Islet precursor cell (in vitro differentiated cells): ENCODE measurements at regions not wholly inside any gene's neighbourhood (a gene's known extent, or its start where the extent isn't known, plus 50 kb on each side); places are given as distances from the start of the nearest gene placed in this dataset.
"Not testable (repeated sequence)": the region's sequence is repeated elsewhere in the genome, so short reads cannot be mapped to it uniquely, and the experiment has no call there.

Experiments used
- DNase-seq: peaks from one replicate; pipeline ENCODE4 v3.0.0-alpha.2; 2018

DNA sequence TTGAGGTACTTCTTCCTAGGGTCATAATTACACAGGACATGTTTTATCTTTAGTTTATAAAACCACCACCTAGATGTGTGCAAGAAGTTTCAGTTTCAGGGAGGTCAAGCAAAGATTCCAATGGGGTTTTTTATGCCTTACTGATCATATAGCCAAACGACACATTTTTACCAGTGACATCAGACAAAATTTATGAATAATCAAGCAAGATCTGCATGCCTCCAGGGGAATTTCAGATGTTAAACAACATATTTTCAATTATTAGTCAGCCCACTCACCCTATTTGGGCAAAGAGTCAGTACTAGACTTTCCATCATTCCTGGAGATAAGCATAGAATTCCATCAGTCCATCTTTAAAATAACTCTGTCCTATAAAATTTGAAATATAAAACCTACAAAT is 867.4 kb downstream of the KCNT2 start:
- no peak for DNase-seq

DNA sequence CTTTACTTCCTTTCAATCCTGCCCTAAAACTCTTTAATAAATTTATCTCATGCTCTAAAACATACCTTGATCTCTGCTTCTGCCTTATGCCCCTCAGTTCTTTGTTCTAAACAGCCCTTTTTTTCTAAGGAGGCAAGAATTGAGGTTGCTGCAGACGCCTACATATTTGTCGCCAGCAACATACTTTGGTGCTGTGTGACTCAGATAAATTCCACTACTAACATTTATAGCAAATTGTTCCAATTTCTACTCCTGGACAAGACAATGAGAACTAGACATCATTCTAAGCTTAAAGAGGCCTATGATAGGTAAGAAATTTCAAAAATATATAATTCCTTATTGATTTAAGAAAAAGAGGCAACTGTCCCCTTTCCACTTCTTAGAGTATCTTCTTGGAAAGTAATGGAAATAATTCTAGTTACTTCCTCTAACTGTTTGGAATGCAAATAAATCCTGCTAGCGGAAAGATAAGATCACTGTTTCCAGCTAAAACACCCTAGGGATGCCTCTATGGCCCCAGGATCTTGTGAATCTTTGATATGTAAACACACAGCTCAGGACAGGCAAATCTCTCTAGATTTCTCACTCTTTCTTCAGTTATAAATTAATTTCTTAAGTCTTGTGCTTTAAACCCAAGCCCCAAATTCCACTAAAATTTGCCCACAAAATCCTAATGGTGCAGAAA is 869.1 kb downstream of the KCNT2 start:
- no peak for DNase-seq

DNA sequence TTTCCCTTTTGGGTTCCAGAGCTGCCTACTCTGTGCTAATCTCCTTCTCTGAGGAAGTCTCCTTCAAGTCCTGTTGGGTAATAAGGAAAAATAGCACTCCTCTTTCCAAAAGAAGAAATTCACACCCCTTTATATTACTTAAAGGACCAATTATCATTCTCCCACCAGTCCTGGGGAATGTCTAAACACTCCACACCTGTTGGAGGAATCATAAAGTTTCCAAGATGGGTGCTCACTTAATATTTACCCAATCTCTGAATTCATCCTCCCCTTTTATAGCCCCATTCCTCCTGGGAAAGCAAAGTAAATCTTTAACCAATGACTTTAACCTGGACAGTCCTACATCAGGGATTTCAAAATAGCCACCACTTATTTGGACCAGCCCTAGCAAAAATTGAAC is 873.1 kb downstream of the KCNT2 start:
- DNase-seq, result no peak

DNA sequence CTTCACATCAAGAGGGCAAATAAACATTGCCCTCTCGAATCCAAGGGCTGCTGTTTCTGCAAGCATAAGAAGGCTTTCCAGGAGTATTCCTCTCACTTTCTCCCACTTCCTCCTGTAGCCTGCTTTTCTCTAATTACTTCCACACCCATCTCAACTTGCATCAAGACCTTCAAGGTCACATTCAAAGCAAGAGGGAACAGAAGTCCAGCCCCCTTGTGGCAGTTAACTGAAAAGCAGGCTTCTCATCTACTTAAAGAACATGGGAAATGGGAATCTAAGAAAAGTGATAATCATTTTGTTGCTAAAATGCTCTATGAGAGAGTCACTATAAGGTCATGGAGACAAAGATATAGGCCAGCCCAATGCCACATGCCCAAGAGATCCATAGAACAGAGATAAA is 874.4 kb downstream of the KCNT2 start:
- DNase-seq, result no peak

DNA sequence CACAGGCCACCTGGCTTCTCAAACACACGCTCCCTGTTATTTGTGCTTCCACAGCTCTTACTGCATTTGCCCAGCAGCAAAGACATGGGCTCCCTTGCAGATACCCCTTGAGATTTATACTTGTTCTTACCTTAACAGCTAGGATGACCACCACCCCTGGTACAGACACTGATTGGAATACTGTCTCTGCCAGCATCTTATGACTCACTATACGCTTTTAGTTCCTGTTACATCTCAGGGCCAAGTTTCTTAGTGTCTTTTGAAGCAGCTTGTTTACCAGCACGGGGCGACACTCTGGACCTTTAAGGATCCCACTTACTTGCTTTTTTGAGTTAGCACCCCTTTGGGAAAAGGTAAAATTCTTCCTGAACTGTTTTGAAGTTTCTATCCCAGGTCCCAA is 874.8 kb downstream of the KCNT2 start:
- DNase-seq, result no peak

DNA sequence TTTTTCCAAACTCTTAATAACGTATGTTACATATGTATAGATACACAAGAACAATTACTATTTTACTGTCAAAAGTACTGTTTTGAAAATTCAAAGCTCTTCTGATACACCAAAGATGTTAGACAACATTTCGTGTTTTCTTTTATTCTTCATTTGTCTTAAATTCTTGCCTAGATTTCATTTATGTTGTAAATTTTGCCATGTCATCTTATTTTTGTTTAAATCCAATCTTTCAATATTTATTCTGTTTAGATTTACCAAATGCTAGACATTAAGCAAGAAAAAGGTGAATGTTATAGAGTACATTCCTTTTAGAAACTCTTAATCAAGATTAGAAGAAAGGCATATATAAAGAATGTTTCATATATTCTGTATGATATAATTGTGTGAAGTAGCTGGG is 876.9 kb downstream of the KCNT2 start:
- DNase-seq, result no peak

DNA sequence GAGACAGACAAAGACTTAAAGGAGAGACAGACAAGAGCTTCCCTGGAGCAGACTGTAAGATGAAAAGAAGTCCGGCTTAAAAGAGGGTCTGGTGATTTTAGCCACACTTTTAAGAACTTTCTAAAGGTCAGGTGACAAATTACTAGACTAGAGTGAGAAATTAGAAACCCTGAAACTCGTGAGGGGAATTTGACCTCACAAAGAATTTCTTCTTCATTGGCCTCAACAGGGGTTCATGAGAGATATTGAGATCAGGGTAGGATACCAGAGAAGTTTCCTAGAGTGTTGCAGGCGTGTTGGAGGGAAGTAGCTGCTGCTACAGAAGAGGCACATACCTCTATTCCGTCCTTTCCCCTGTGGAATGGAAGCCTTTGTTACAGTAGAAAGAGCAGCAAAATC is 884.4 kb downstream of the KCNT2 start:
- no peak for DNase-seq

DNA sequence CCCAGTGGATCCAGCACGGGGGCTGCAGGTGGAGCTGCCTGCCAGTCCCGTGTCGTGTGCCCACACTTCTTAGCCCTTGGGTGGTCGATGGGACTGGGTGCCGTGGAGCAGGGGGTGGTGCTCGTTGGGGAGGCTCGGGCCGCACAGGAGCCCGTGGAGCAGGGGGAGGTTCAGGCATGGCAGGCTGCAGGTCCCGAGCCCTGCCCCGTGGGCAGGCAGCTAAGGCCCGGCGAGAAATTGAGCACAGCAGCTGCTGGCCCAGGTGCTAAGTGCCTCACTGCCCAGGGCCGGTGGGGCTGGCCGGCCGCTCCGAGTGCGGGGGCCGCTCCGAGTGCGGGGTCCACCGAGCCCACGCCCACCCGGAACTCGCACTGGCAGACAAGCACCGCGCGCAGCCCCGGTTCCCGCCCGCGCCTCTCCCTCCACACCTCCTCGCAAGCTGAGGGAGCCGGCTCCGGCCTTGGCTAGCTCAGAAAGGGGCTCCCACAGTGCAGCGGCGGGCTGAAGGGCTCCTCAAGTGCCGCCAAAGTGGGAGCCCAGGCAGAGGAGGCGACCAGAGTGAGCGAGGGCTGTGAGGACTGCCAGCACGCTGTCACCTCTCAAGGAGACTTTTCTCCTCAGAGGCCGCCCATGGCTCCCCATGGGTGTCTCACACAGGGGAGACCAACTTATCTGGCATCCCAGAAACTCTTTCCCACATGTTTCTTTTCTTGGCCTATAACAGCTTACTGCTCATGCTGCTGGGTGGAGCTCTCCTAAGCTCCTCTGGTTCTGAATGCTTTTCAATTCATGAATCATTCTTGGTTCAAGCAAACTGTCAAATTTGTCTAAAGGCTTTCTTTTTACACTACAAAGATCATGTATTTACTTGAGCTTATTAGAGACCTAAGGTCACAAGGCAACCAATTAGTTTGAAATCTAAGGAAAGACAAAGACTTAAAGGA is 885.1 kb downstream of the KCNT2 start:
- DNase-seq, result not testable (repeated sequence)

DNA sequence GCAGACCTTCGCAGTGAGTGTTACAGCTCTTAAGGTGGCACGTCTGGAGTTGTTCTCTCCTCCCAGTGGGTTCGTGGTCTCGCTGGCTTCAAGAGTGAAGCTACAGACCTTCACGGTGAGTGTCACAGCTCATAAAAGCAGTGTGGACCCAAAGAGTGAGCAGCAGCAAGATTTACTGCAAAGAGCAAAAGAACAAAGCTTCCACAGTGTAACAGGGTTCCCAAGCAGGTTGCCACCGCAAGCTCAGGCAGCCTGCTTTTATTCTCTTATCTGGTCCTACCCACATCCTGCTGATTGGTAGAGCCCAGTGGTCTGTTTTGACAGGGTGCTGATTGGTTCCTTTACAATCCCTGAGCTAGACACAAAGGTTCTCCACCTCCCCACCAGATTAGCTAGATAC is 886.1 kb downstream of the KCNT2 start:
- not testable (repeated sequence) for DNase-seq

DNA sequence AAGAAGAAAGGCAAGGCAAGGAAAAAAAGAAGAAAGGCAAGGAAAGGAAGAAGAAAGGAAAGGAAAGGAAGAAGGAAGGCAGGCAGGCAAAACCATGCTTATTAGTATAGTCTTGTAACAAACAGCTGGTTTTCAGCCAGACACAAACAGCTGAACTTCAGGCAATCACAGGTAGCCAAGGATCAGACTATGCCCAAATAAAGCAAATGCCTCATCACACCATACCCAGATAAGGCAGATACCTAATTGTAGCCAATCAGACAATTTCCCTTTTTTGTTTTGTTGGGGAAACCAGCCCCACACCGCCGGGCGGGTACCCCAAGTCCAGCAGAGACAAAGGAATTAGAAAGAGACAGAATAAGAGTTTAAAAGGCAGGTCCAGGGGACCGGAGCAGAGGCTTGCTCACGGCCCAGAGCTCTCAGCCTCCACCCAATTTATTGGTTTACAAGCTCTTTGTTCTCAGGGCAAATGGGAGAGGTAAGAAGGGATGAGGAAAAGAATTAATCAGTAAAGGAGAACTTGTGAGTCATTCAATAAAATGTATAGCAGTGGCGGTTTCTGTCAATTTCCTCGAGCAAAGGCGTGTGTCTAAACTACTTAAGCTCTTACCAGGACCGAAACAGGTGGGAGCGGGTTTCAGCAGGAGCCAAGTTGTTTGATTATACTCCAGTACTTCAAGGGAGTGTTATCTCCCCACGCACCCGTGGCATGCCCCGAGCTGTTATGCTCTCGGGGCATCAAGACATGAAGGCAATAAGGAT is 886.8 kb downstream of the KCNT2 start:
- DNase-seq, result no peak

DNA sequence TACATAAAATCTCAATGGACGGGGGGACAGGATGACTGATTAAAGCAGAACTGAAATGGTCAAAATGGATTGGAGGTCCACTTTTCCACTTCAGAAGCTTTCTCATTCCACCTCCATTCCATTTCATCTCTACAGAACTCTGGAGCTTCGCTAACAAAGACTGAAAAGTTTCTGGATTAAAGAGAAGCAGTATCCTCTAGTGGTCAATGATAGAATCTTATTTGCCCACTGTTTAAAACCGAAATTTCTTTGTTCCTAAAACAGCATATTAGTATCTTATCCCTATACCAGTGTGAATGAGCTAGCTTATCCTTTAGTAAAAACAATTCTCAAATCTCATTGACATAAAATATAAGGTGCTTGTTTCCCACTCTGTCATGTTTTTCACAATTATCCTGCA is 890.6 kb downstream of the KCNT2 start:
- DNase-seq, result no peak

DNA sequence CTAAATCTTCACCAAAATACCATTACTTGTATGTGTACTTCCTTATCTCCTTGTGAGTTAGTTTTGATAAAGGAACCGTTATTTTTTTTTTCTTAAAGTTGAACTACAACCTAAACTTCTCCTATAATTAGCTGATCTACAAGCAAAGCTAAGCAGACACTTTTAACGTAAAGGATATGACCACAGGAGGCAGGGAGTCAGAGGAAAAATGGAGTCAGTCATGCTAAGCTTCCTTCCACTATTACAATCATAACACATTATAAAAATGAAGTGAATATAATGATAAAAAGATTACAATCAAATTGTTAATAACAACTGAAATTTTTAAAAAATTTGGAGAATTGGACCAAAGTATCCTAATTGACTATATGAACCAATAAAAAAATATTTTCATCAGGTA is 892.6 kb downstream of the KCNT2 start:
- no peak for DNase-seq

DNA sequence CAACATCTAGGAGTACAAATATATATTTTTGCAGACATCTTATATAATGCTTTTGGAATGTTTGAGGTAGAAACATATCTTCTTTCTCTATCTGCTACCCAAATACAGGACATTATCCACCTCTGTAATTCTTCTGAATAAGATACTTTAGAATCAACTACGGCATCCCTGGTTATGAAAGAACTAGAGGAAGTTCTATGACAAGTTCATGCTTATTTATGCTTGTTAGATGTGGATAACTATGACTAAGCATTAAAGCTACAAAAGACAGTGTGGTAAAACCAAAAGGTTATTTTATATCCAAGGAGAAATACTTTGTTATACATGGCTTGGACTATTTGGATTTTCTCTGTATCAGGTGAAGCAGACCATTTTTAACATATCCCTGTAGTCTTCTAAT is 894.0 kb downstream of the KCNT2 start:
- DNase-seq, result no peak

DNA sequence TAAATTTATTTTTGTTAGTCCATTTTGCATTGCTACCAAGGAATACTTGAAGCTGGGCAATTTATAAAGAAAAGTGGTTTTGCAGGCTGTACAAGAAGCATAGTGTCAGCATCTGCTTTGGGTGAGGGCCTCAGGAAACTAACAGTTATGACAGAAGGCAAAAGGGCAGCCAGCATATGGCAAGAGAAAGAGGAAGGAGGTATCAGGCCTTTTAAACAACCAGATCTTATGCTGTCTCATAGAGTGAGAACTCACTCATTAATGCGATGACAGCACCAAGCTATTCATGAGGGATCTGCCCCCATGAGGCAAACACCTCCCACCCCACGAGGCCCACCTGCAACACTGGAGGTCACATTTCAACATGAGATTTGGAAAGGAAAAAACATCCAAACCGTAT is 898.4 kb downstream of the KCNT2 start:
- DNase-seq, result no peak

DNA sequence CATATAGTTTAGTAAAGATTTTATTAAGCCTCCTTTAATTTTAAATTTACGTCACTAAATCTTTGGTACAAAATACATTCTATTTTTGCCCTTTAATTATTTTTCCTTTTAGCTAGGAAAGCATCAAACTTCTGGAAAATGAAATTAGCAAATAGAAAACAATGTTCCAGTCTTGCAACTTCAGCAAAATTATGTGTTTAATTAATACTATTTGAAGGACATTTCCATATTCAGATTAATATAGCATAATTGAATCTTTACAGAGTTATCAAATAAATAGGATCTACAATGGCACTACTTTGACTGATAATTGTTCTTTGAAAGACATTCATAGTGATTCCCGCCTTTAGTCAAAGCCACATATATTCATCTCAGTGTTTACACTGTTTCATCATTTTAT is 904.2 kb downstream of the KCNT2 start:
- no peak for DNase-seq

DNA sequence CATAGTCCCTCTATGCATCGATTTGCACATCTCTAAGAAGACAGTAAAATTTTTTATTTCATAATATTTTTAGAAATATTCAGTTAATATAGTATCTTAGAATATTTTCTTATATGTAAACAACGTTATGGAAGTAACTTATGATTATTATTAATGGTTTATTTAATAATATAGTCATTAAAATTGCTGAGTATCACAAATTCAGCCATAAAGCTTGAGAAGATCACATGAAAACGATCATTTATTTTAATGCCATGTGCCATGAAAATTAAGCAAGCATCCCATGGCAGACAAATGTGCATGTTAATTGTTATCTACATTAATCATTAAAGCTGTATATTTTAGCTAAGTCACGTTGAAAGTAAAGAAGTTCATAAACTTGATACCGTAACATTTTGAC is 907.1 kb downstream of the KCNT2 start:
- DNase-seq, result no peak

DNA sequence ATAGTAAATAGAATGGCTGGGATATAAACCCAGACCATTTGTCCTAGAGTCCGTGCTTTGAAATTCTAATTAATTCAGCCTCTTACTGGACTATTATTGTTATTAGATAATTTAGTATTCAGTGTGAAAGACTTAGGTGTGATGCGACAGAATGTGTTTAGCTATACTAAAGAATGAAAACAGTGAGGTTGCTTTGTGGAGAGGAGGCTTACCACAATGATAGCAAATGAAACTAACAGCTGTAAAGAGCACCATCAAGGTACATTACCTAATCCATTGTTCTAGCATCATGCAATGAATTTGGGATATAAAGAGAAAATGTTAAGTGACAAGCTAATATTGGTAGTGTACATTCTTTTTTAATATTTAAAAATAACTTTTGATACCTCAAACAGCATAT is 911.1 kb downstream of the KCNT2 start:
- DNase-seq, result no peak

DNA sequence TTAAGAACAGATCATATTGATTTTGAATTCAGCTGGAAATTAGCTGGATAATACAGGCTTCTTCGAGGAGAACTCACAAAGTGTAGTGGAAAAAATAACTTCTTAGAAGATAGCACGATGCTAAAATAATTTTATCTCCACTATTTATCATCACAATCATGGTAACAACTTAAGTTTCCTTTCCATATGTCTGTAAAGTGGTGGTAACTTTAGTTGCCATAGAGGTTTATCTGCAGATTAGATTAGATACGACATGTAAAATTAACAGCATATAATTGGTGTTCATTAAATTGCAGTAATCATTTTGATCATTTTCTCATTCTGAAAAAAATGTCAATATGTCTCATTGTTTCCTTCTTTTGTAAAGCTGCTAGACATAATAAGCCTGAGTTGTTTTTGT is 921.5 kb downstream of the KCNT2 start:
- no peak for DNase-seq

DNA sequence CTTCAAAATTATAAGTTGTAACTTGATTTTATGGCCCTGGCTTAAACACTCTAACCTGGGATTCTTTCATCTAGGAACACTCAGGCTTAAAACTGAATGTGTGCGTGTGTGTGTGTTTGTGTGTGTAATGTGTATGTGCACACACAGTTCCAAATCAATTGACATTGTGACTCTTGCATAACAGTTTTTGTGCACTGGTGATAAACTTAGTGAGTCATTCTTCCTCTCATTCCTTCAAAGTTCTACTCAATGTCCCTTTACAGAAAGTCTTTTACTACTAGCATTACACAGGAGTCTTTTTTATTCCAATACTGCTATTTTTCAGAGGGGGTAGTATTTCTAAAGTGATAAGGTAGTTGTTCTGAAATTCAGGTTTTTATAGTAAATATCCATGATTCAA is 943.6 kb downstream of the KCNT2 start:
- no peak for DNase-seq

DNA sequence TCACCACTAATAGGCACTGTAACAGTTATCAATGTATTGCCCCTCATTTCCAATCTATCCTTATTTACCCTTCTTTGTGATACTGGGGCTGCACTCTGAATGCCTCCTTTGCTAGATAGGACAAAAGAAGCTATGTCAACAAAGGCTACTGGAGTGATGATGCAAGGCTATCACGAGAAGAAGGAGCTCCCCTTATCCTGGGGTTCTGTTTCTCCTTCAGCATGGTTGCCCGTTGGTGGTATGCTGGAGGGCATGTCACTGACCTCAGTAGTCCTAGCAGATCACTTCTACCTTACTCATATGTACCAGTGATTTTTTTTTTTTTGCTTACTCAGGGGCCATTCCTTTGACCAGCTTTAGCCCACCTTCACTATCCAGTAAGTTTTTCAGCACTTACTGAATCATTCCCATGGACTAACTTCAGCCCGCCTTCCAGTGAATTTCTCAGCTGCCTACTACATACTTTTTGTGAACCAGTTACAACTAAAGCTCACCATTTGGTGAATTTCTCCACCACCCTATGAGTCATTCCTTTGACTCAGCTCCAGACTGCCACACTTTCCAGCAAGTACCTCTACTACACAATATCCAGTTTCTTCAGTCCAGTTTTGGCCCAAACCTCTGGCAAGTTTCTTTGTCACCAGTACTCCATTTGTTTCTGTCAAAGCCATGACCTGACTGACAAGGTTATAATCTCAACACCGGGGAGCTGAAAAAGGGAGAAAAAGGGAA is 944.5 kb downstream of the KCNT2 start:
- peak; percentile 71 for DNase-seq

DNA sequence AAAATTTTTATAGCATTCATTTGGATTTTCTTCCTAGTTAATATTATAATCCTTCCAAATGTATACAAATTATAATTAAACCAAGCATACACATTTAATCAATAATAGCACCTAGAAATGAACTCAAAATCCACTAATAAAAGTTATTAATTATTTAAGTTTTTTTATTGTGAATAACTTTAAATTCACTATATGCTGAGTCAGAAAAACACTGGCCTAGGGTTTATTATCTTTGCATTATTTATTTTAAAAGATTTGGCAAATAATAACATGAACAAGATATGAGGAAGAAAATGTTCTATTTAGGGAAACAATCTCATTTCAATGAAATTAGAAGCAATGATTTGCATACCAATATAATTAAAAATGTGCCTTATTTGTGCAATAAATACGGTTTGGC is 951.5 kb downstream of the KCNT2 start:
- DNase-seq, result no peak

DNA sequence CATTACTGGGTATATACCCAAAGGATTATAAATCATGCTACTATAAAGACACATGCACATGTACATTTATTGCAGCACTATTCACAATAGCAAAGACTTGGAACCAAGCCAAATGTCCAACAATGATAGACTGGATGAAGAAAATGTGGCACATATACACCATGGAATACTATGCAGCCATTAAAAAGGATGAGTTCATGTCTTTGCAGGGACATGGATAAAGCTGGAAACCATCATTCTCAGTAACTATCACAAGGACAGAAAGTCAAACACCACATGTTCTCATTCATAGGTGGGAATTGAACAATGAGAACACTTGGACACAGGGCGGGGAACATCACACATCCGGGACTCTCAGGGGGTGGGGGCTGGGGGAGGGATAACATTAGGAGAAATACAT is 959.4 kb downstream of the KCNT2 start:
- not testable (repeated sequence) for DNase-seq

DNA sequence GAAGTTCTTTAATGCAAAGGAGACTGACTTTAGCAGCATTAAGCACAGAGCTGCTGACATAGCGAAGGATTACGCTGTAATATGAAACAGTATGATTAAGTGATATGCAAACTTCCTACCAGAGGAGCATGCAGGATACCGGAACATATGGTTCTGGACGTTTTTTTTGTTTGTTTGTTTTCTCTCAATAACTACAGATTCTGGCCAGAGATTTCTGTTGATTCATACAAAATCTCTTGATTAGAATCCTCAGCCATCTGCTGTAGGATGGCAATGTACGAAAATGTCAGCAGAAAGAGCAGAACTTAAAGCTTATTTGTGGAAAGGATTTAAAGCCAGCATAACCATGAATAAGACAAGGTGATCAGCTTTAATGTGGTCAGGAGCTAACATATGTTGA is 970.7 kb downstream of the KCNT2 start:
- no peak for DNase-seq
